Lower lobe of right lung (tissue), 2 donors: ENCODE measurements at regions not wholly inside any gene's neighbourhood (a gene's known extent, or its start where the extent isn't known, plus 50 kb on each side); places are given as distances from the start of the nearest gene placed in this dataset.

Source experiments
- ATAC-seq, 2 donors: fragments of 200-7000 bp; cut with Tn5 transposase; one replicate each; pipeline ENCODE4 v1.9.1; 2020 to 2022; ENCODE audit warnings: mild to moderate bottlenecking in 2 of 2, moderate library complexity in 2 of 2
- DNase-seq: peaks from one replicate; pipeline ENCODE4 v3.0.0-alpha.2; 2020
- H3K27ac ChIP-seq: fragments of 200-600 bp; one replicate; pipeline ENCODE4 v1.8.0; 2022
- H3K27me3 ChIP-seq: fragments of 200-600 bp; one replicate; pipeline ENCODE4 v1.8.0; 2022; ENCODE audit warnings: low read depth
- H3K36me3 ChIP-seq: fragments of 200-600 bp; one replicate; pipeline ENCODE4 v1.8.0; 2022; ENCODE audit warnings: mild to moderate bottlenecking
- H3K4me1 ChIP-seq: fragments of 200-600 bp; one replicate; pipeline ENCODE4 v1.8.0; 2022
- H3K4me3 ChIP-seq: fragments of 200-600 bp; one replicate; pipeline ENCODE4 v1.8.0; 2022; ENCODE audit warnings: mild to moderate bottlenecking
- H3K9me3 ChIP-seq: fragments of 200-600 bp; one replicate; pipeline ENCODE4 v1.8.0; 2022
- CTCF ChIP-seq: fragments of 200-600 bp; IDR thresholded peaks from one replicate; pipeline ENCODE4 v1.8.0; 2022; ENCODE audit warnings: antibody characterized with exemption, mild to moderate bottlenecking
- intact Hi-C: fragments of 100-400 bp; cut with DNase I; formaldehyde crosslinking; loops from one replicate; pipeline ENCODE4 v1.11.0; 2022
- donor health status: DM: no; HTN: yes; CAD: no; lungs with severe emphysema.

- no peak for TF ChIP-seq CTCF
- ATAC-seq = no peak
- H3K36me3 ChIP-seq = no peaks in the 10 kb centered on the region
- no peaks in the 10 kb centered on the region for H3K9me3 ChIP-seq
- no peaks in the 10 kb centered on the region for H3K4me1 ChIP-seq
- H3K4me3 ChIP-seq = no peak overlapping the region
- no peaks in the 10 kb centered on the region for H3K27me3 ChIP-seq
- H3K27ac ChIP-seq = no peak overlapping the region
- no peak for DNase-seq
- intact Hi-C loops = no loop called here
Measured at GRCh38 chr14:47863441-47863840, 188.0 kb upstream of the MDGA2 start.

- TF ChIP-seq CTCF = no peak
- no peak overlapping the region for H3K4me3 ChIP-seq
- H3K9me3 ChIP-seq = no peaks in the 10 kb centered on the region
- no peak overlapping the region for H3K27ac ChIP-seq
- DNase-seq (no peak), ATAC-seq (no peak)
- no peaks in the 10 kb centered on the region for H3K36me3 ChIP-seq
- no peaks in the 10 kb centered on the region for H3K4me1 ChIP-seq
- intact Hi-C loops = no loop called here
- no peaks in the 10 kb centered on the region for H3K27me3 ChIP-seq
Measured at GRCh38 chr14:47857646-47858045, 182.2 kb upstream of the MDGA2 start.

GRCh38 chr14:47852278-47852677 is 176.9 kb upstream of the MDGA2 start:
- H3K27ac ChIP-seq = no peak overlapping the region
- H3K9me3 ChIP-seq = no peaks in the 10 kb centered on the region
- H3K4me3 ChIP-seq = no peak overlapping the region
- H3K4me1 ChIP-seq = no peaks in the 10 kb centered on the region
- ATAC-seq = no peak
- TF ChIP-seq CTCF = no peak
- DNase-seq = no peak
- no peaks in the 10 kb centered on the region for H3K27me3 ChIP-seq
- H3K36me3 ChIP-seq = no peaks in the 10 kb centered on the region
- intact Hi-C loops = no loop called here

- no peak for DNase-seq
- no peaks in the 10 kb centered on the region for H3K36me3 ChIP-seq
- intact Hi-C loops = no loop called here
- H3K9me3 ChIP-seq = no peaks in the 10 kb centered on the region
- ATAC-seq = no peak
- no peaks in the 10 kb centered on the region for H3K4me1 ChIP-seq
- H3K27ac ChIP-seq = no peak overlapping the region
- H3K27me3 ChIP-seq = no peaks in the 10 kb centered on the region
- TF ChIP-seq CTCF = no peak
- no peak overlapping the region for H3K4me3 ChIP-seq
Measured at GRCh38 chr14:47846008-47846407, 170.6 kb upstream of the MDGA2 start.

GRCh38 chr14:47843236-47843635 is 167.8 kb upstream of the MDGA2 start:
- Histone ChIP-seq H3K9me3 (no peaks in the 10 kb centered on the region), H3K27ac (no peak overlapping the region), H3K36me3 (no peaks in the 10 kb centered on the region), H3K4me3 (no peak overlapping the region), H3K27me3 (no peaks in the 10 kb centered on the region), H3K4me1 (no peaks in the 10 kb centered on the region)
- intact Hi-C loops = no loop called here
- DNase-seq (no peak), ATAC-seq (no peak)
- no peak for TF ChIP-seq CTCF

- Histone ChIP-seq H3K27me3 (no peaks in the 10 kb centered on the region), H3K4me1 (no peaks in the 10 kb centered on the region), H3K27ac (no peak overlapping the region), H3K4me3 (no peak overlapping the region), H3K36me3 (no peaks in the 10 kb centered on the region), H3K9me3 (no peaks in the 10 kb centered on the region)
- TF ChIP-seq CTCF = no peak
- no peak for DNase-seq
- intact Hi-C loops = no loop called here
- no peak for ATAC-seq
Measured at GRCh38 chr14:47833011-47833410, 157.6 kb upstream of the MDGA2 start.
